Activated T-helper 1 cell treated with anti-CD3 and anti-CD28 coated beads, Interleukin-12 subunit alpha, Interleukin-12 subunit beta, Interleukin-2, Interleukin-4 antibody, amounts not matched to agents 30 ng/mL and 10 ng/mL and 1 ng/mL, durations not matched to agents 14 hours and 24 hours and 36 hours (primary cell): ENCODE measurements at regions not wholly inside any gene's neighbourhood (a gene's known extent, or its start where the extent isn't known, plus 50 kb on each side); places are given as distances from the start of the nearest gene placed in this dataset.

ENCODE experiments used
- DNase-seq: peaks from one replicate; pipeline ENCODE4 v3.0.0; 2021; ENCODE audit warnings: low spot score
- H3K27ac Mint-ChIP-seq: one replicate; pipeline ENCODE4 v1.8.0; 2021; ENCODE audit warnings: mild to moderate bottlenecking, mixed read lengths
- H3K27me3 Mint-ChIP-seq: one replicate; pipeline ENCODE4 v1.8.0; 2022; ENCODE audit warnings: mild to moderate bottlenecking, moderate library complexity, mixed read lengths; ENCODE audit not compliant: insufficient read depth
- H3K36me3 Mint-ChIP-seq: one replicate; pipeline ENCODE4 v1.8.0; 2021; ENCODE audit warnings: low read depth, mixed read lengths
- H3K4me1 Mint-ChIP-seq: one replicate; pipeline ENCODE4 v1.8.0; 2021; ENCODE audit warnings: low read depth, mixed read lengths
- H3K4me3 Mint-ChIP-seq: one replicate; pipeline ENCODE4 v1.8.0; 2021; ENCODE audit warnings: mild to moderate bottlenecking, moderate library complexity, mixed read lengths
- H3K9me3 Mint-ChIP-seq: one replicate; pipeline ENCODE4 v1.8.0; 2021; ENCODE audit warnings: mixed read lengths
- intact Hi-C: fragments of 100-400 bp; cut with micrococcal nuclease; formaldehyde crosslinking; loops from one replicate; pipeline ENCODE4 v1.15.1; 2024

DNA sequence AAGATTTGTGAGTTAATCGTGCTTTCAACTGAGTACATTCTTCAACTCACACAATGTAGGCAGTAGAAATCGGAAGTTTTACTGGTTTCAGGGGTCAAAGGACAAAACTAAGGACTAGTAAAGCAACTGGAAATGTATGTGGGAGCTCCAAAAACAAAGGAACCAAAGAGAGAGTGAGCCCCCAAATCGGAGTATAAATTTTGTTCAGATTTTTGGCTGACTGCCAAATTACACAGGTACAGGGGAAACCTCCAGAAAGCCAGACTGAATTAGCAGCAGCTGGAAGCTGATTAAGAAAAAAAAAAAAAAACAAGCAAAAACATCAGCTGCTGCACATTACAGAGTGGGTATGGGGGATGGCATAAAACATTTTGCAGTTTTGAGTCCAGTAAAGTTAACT is 75.2 kb upstream of the GNAZ start:
- Mint-ChIP-seq H3K36me3 (peaks cover 1% of the 10 kb centered on the region), H3K4me1 (no peaks in the 10 kb centered on the region), H3K27ac (no peak overlapping the region), H3K9me3 (peaks cover 32% of the 10 kb centered on the region), H3K27me3 (peaks cover 16% of the 10 kb centered on the region), H3K4me3 (no peak overlapping the region)
- intact Hi-C loops: no loop called here
- no peak for DNase-seq

DNA sequence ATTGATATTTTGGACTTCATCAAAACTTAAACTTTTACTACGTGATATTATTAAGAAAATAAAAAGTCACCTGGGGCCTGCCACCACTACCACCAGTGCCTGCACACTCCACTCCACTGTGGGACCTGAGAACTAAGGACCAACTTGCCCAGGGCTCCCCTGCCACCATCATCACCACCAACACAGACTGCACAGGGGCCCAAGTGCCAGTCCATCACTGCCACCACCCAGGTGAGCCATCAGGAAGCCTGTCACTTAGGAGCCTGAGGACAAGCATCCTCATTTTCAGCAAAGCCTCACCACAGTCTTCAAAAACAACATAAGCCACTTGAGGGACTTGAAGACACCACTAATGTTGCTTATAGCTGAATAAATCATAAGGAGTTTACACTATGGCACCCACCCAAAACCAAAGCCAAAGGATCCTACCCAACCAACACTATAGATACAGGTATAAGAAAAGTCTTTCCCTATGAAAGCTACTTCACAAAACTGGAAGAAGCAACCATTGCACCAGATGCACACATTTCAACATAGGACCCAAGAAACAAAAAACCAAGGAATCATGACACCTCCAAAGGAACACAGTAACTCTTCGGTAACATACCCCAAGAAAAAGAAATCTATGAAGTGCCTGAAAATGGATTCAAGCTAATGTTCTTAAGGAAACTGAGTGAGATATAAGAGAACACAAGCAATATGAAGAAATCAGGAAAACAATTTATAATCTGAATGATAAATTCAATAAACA is 73.6 kb upstream of the GNAZ start:
- no peak overlapping the region for H3K4me3 Mint-ChIP-seq
- peaks cover 1% of the 10 kb centered on the region for H3K36me3 Mint-ChIP-seq
- peaks cover 21% of the 10 kb centered on the region for H3K27me3 Mint-ChIP-seq
- no peak overlapping the region for H3K27ac Mint-ChIP-seq
- DNase-seq: no peak
- no peaks in the 10 kb centered on the region for H3K4me1 Mint-ChIP-seq
- intact Hi-C loops: no loop called here
- peaks cover 32% of the 10 kb centered on the region for H3K9me3 Mint-ChIP-seq

DNA sequence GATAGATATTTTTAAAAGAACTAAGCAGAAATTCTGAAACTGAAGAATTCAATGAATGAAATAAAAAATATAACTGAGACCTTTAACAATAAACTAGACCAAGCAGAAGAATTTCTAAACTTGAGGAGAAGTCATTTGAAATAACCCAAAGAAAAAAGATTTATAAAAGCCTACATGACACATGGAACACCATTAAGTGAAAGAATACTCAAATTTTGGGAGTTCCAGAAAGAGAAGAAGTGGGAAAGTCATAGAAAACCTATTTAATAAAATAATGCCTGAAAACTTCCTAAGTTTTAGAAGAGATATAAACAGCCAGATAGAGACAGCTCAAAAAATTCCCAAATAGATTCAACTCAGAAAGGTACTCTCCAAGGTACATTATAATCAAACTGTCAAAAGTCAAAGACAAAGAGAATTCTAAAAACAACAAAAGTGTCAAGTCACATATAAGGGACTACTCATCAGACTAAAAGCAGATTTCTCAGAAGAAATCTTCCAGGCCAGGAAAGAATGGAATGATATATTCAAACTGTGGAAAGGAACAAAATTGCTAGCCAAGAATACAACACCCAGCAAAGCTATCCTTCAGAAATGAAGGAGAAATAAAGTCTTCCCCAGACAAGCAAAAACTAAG is 72.9 kb upstream of the GNAZ start:
- no peak overlapping the region for H3K4me3 Mint-ChIP-seq
- H3K36me3 Mint-ChIP-seq: peaks cover 1% of the 10 kb centered on the region
- no peak for DNase-seq
- H3K27ac Mint-ChIP-seq: no peak overlapping the region
- peaks cover 32% of the 10 kb centered on the region for H3K9me3 Mint-ChIP-seq
- intact Hi-C loops: no loop called here
- H3K4me1 Mint-ChIP-seq: no peaks in the 10 kb centered on the region
- peaks cover 21% of the 10 kb centered on the region for H3K27me3 Mint-ChIP-seq

DNA sequence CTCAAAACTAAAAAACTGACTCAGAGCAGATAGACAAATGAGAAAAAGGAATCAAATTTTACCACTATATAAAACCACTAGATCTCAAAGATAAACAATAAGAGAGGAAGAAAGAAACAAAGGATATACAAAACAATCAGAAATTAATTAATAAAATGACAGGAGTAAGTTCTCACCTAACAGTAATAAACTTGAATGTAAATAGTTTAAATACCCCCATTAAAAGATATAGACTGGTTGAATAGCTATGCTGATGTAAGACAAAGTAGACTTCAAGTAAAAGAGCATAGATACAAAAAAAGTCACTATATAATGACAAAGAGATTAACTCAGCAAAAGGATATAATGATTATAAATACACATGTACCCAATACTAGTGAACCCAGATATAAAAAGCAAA is 72.3 kb upstream of the GNAZ start:
- Mint-ChIP-seq H3K27ac (no peak overlapping the region), H3K27me3 (peaks cover 22% of the 10 kb centered on the region), H3K36me3 (peaks cover 1% of the 10 kb centered on the region), H3K9me3 (peaks cover 32% of the 10 kb centered on the region), H3K4me3 (no peak overlapping the region), H3K4me1 (no peaks in the 10 kb centered on the region)
- no peak for DNase-seq
- intact Hi-C loops: no loop called here

DNA sequence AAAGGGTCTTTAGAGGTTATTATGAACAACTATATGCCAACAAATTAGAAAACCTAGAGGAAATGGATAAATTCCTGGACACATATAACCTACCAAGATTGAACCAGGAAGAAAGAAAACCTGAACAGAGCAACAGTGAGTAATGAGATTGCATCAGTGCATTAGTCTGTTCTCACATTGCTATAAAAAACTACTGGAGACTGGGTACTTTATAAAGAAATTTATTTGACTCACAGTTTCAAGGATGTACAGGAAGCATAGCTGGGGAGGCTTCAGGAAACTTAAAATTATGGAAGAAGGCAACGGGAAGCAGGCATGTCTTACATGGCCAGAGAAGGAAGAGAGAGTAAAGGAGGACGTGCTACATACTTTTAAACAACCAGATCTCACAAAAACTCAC is 70.8 kb upstream of the GNAZ start:
- Mint-ChIP-seq H3K27me3 (peaks cover 32% of the 10 kb centered on the region), H3K27ac (no peak overlapping the region), H3K36me3 (peaks cover 1% of the 10 kb centered on the region), H3K4me1 (no peaks in the 10 kb centered on the region), H3K4me3 (no peak overlapping the region), H3K9me3 (peaks cover 32% of the 10 kb centered on the region)
- intact Hi-C loops: no loop called here
- no peak for DNase-seq

DNA sequence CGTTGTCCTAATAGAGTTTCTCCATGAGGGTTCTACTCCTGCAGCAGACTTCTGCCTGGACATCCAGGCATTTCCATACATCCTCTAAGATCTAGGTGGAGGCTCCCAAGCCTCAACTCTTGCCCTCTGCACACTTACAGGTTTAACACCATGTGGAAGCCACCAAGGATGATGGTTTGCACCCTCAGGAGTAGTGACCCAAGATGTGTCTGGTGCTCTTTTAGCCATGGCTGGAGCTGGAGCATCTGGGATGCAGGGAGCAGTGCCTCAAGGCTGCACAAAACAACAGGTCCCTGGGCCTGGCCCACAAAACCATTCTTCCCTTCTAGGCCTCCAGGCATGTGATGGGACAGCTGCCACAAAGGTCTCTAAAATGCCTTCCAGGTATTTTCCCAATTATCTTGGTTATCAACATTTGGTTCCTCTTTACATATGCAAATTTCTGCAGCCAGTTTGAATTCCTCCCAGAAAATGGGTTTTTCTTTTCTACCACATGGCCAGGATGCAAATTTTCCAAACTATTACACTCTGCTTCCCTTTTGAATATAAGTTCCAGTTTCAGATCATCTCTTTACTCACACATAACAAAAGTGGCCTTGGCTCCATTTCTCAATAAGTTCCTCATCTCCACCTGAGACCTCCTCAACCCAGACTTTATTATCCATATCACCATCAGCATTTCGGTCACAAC is 69.5 kb upstream of the GNAZ start:
- no peak for DNase-seq
- H3K9me3 Mint-ChIP-seq: peaks cover 27% of the 10 kb centered on the region
- no peak overlapping the region for H3K4me3 Mint-ChIP-seq
- intact Hi-C loops: no loop called here
- no peak overlapping the region for H3K27ac Mint-ChIP-seq
- H3K4me1 Mint-ChIP-seq: no peaks in the 10 kb centered on the region
- H3K36me3 Mint-ChIP-seq: peaks cover 1% of the 10 kb centered on the region
- peaks cover 39% of the 10 kb centered on the region for H3K27me3 Mint-ChIP-seq

DNA sequence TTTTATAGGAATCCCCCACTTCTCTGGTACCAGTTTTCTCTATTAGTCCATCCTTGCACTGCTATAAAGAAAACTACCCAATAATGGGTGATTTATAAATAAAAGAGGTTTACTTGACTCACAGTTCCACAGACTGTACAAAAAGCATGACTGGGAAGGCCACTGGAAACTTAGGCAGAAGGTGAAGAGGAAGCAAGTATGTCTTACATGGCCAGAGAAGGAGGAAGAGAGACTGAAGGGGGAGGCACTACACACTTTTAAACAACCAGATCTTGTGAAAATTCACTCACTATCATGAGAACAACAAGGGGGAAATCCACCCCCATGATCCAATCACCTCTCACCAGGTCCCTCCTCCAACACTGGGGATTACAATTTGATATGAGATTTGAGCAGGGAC is 68.9 kb upstream of the GNAZ start:
- intact Hi-C loops: no loop called here
- DNase-seq: no peak
- Mint-ChIP-seq H3K27me3 (peaks cover 38% of the 10 kb centered on the region), H3K9me3 (peaks cover 23% of the 10 kb centered on the region), H3K4me3 (no peak overlapping the region), H3K36me3 (peaks cover 1% of the 10 kb centered on the region), H3K4me1 (no peaks in the 10 kb centered on the region), H3K27ac (no peak overlapping the region)

DNA sequence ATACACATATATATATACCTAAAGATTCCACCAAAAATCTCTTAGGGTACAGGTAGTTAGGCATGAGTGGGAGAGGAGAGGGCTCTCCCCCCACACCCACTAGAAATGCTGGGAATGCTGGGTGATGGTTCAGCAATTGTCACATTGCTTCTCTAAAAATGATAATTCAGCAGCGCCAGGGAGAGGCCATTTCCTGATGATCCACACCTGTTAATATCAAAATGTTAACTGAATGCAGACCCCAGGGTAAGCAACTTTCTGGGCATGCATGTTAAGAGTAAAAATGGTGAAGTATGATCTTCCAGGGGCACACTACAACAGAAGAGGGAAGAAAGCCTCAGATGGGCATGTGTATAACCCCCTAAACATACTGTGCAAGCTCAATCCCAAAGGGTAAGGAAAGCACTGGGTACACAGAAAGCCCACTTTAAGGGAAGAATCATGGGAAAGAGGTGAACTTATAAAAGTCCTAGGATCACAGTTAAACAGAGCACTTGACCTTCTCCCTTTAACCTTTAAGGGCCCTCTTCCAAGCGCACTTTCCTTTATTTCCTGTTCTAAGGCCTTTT is 67.6 kb upstream of the GNAZ start:
- Mint-ChIP-seq H3K4me1 (no peaks in the 10 kb centered on the region), H3K9me3 (peaks cover 11% of the 10 kb centered on the region), H3K27me3 (peaks cover 41% of the 10 kb centered on the region), H3K36me3 (peaks cover 1% of the 10 kb centered on the region), H3K4me3 (no peak overlapping the region), H3K27ac (no peak overlapping the region)
- intact Hi-C loops: no loop called here
- no peak for DNase-seq

DNA sequence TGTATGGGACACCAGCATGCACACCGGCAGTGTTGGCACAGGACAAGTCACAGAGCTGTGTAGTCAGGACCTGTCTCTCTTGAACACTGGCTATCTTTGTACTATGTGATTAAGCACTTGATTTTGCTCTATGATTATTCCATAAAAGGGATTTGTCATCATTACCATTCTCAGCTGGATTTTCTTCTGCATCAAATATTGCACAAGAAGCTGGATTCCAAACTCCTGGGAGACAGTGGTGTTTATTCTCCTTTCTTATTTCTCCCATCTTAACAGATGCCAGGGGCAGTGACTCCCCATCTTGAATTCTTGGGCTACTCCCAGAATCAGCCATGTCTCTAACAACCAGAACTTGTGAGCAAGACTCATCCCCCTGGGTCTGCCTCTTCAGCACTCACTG is 62.5 kb upstream of the GNAZ start:
- Mint-ChIP-seq H3K9me3 (no peaks in the 10 kb centered on the region), H3K27me3 (peaks cover 58% of the 10 kb centered on the region), H3K27ac (no peak overlapping the region), H3K4me1 (peaks cover 19% of the 10 kb centered on the region), H3K36me3 (peaks cover 2% of the 10 kb centered on the region), H3K4me3 (no peak overlapping the region)
- intact Hi-C loops: no loop called here
- no peak for DNase-seq

DNA sequence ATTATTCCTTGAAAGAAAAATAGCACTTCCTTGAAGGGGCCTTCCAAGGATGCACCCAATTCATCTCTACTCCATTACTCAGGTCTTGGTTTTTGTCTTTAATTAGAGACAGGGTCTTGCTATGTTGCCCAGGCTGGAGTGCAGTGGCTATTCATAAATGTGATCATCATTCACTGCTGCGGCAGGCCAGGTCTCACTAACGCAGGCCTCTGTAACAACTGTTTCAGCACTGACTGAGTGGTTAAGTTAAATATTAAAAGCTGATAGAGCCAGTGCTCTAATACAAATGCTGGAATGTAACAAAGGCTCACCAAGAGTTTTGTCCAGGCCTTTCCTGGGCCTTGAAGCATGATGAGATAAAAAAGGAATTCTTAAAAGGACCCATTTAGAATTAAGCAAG is 61.4 kb upstream of the GNAZ start:
- no peak overlapping the region for H3K27ac Mint-ChIP-seq
- H3K9me3 Mint-ChIP-seq: no peaks in the 10 kb centered on the region
- intact Hi-C loops: no loop called here
- H3K4me1 Mint-ChIP-seq: peaks cover 21% of the 10 kb centered on the region
- DNase-seq: no peak
- H3K4me3 Mint-ChIP-seq: no peak overlapping the region
- H3K36me3 Mint-ChIP-seq: peaks cover 2% of the 10 kb centered on the region
- peaks cover 53% of the 10 kb centered on the region for H3K27me3 Mint-ChIP-seq
